T-helper 2 cell (primary cell): ENCODE measurements at regions not wholly inside any gene's neighbourhood (a gene's known extent, or its start where the extent isn't known, plus 50 kb on each side); places are given as distances from the start of the nearest gene placed in this dataset.
"Not testable (repeated sequence)": the region's sequence is repeated elsewhere in the genome, so short reads cannot be mapped to it uniquely, and the experiment has no call there.

Source experiments
- DNase-seq, 5 experiments: peaks; one replicate each; pipeline versions ENCODE4 v3.0.0 to v3.0.0-alpha.2; 2012 to 2022

- no peak for DNase-seq
Measured at GRCh38 chr13:83825676-83826075, 56.6 kb downstream of the SLITRK1 start.

DNA sequence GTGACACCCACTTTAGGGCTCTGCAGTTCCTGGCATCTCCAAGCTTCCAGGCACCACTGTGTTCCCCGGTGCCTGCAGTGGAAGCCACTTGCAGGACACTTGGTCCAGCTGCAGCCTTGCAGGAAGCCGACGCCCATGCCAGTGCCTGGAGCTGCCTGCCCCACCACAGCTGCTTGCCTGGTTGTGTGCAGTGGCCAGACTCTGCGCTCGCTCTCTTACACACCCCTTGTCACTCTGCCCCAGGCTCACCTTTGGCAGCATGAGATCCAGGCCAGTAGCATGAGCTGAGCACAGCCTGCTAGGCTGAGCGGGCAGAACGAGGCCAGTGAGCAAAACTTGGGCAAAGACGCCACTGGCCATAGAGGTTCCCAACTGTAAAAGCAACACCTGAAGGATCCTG, 57.7 kb downstream of the SLITRK1 start:
- DNase-seq = no peak

- no peak for DNase-seq
Measured at GRCh38 chr13:83824120-83824519, 58.2 kb downstream of the SLITRK1 start.

- no peak for DNase-seq
Measured at GRCh38 chr13:83819611-83820010, 62.7 kb downstream of the SLITRK1 start.

GRCh38 chr13:83819156-83819555, 63.1 kb downstream of the SLITRK1 start:
- no peak for DNase-seq

DNA sequence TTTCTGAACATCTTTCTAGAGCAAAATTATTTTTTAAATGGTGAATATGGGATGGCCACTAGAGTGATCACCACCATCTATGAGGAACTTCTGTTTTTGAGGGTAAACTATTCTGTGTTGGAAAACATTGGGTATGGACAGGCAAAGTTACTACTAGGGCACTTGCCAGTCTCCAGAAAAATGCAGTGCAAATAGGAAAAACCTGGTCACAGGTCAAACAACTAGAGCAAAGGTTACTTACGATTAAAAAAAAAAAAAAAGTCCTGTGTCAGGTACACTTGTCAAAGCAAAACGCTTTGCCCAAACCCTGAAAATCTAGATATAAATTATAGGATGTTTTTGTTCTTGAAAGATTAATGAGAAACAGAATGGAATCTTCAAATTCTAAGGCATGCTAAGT, 66.2 kb downstream of the SLITRK1 start:
- no peak for DNase-seq

DNA sequence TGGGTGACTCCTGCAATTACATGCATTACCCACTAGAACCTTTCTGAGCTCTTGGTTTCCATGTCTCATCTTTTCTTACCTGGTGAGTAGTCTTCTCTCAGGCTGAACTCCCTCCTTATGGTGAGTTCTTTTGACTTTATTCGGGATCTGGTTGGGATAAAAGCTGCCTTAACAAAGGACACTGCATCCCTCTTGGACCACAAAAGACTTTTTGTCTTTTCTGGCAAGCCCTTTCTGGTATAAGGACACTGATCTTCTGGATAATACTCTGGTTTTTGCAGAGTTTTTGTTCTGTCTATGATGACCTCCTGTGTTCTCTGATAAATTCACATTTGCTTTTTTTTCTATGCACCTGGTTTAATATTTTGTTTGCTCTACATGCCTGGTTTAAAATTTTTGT, 66.7 kb downstream of the SLITRK1 start:
- no peak for DNase-seq

GRCh38 chr13:83810136-83810535, 72.1 kb downstream of the SLITRK1 start:
- DNase-seq = no peak

DNA sequence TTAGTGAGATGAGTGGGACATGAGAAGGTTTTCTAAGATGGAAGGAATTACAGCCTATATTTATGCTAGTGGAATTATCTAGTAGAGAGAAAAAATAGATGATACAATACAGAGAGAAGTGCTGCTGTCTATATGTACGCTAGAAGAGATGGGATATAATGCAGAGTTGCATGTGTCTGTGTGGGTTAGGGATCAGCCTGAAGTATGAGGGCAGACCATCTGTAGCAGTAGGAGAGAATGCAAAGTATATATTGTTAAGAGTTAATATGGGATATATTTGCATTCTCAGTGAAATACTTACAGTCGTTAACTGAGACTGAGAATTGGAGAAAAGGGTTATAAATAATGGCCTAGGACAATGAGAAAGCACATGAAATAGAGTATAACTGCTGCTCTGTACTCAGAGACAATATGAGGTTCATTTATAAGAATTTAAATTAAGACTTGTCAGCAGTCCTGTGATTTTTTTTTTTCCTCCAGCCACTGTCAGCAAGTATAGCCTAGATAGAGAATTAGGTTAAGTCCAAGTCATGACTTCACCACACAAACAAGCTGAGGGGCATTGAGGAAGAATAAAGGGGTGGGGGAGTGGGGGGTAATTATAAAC, 77.8 kb downstream of the SLITRK1 start:
- no peak for DNase-seq

DNA sequence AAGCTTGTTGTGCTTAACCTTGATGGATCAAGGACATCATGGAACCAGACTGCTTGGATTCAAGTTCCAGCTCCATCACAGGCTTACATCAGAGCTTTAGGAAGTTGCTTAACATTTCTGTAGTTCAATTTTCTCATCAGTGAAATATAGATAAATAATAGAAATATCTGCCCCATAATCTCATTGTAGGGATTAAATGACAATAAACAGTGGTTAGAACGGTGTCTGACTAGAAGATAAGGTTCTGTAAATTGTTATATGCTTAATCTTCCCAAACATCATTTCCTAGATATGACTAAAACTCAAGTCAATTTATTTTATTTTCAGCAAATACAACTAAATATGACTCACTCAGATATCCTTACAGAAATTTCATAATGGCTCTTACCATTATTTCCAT, 83.5 kb downstream of the SLITRK1 start:
- DNase-seq = no peak

DNA sequence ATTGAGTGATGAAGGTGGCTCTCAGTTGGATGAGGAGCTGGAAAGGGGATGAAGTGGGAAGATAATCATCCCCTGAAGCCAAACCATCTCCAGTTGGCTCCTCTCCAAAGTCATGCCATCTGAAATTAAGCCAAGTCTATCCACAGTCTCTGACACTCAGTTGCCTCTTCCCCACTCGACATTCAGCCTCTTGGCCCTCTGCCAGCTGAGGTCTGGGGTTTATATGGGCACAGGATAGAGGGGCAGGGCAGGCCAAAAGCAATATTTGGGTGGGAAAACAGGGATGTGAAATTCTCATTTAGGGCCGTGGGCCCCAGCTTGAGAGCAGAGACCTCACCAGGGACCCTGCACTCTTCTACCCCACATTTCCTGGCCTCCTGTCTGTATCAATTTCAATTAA, 85.9 kb downstream of the SLITRK1 start:
- DNase-seq = no peak

DNA sequence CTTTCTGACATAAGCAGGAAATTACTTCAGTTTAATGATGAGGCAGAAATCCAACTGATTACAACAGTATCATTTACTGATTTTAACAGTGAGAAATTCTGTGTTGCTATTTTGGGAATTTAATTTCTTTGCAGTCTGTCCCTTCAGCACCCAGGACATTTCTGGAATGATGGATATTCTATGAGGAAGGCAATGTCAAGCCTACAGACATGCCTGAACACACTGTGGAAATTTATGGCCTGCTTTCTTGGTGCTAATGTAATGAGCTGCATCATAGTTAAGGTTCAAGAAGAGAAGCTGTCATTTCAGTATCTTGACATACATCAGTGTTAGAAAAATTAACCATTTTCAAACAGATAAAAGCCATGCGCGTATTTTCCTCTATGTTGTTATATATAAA, 87.7 kb downstream of the SLITRK1 start:
- no peak for DNase-seq

DNA sequence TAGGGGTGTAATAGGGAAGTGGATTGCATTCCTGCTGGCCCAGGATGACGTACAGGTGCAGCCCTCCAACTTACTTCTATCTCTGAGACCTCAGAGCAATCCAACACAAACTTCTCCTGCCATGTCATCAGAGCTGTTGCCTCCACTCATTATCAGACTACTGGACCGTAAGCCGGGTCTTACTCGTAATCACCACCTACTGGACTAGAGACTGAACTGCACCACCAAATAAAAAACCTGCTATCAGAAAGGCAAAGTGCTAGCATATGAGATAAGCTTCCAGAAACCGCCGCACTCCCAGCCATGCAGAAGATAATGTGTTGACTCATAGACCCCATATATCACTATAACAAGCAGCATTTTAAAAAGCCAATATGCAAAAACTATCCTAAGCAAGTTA, 102.0 kb downstream of the SLITRK1 start:
- DNase-seq = peak in 1 of 5 experiments; percentile 2

GRCh38 chr13:83773961-83774360, 108.3 kb downstream of the SLITRK1 start:
- no peak for DNase-seq

GRCh38 chr13:83765796-83766195, 116.5 kb downstream of the SLITRK1 start:
- no peak for DNase-seq

DNA sequence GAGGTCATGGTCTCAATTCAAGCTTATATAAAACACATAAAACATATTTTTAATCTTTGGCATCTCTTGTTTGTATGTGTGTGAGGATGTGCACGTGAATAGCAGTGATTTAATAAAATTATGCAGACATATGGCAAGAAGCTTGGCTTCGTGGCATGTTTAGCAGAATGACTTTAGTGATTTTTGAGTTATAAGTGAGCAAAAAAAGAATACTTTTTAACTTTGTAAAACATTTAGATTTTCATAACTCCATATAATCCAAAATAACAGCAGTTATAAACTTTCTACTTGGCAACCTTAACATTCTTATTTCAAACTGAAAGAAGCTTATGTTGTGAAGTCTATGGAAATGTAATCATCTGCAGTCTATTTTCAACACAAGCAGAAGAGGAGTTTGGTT, 120.6 kb downstream of the SLITRK1 start:
- DNase-seq = no peak

GRCh38 chr13:83755210-83755609, 127.1 kb downstream of the SLITRK1 start:
- DNase-seq = not testable (repeated sequence)

GRCh38 chr13:83753912-83754624, 128.2 kb downstream of the SLITRK1 start:
- DNase-seq = no peak

GRCh38 chr13:83752141-83752540, 130.1 kb downstream of the SLITRK1 start:
- DNase-seq = no peak

DNA sequence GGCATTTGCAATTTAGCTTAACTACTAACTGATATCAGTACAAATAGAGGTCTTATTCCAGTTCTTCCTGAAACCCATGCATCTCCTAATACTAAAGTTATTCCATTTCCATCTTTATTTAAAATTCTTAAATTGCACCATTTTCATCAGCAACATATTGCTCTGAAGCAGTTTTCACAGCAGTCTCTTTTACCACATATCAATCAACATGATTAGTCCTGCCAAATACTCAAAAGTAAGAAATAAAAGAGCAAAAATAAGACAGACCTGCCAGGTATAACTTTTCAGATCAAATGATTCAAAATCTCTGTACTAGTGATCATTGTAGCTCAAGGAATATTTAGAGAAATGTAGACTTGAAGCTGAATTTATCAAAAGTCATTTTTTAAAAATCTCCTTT, 141.7 kb downstream of the SLITRK1 start:
- DNase-seq = no peak

GRCh38 chr13:83738407-83738806, 143.9 kb downstream of the SLITRK1 start:
- no peak for DNase-seq

DNA sequence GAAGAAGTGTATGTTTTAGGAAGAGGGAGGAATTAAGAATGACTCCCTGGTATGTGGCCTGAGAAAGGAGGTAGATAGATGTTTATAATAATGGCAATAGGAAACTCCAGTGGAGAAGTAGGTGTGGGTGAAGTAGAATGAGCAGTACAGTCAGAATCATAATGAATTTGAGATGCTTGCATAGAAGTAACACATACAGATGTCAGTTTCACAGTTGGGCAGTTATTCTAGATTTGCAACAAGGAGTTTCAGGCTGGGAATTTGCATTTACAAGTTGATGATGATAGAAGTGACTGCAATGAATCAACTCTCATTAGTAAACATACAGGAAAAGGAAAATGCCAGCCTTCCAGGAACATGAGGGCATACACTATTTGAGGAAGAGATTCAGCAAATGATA, 149.0 kb downstream of the SLITRK1 start:
- no peak for DNase-seq

- DNase-seq = no peak
Measured at GRCh38 chr13:83732755-83733154, 149.5 kb downstream of the SLITRK1 start.

- DNase-seq = no peak
Measured at GRCh38 chr13:83731113-83731512, 151.2 kb downstream of the SLITRK1 start.

DNA sequence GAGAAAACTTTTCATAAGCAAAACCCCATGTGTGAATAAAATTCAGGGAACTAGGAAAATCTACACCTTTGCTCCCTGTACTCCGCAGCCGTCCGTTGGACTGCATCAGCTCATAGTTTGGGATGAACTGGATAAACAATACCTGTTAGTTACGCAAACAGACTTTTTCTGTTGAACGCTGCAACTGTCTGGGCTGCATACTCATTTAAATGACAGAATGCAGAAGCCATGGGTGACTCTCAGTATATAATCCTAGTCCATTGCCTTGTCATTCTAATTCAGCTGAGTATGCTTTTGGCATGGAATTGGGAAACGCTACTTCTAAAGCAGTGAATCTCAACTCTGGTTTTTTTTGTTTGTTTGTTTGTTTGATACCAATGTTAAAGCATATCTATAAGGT, 151.6 kb downstream of the SLITRK1 start:
- DNase-seq = no peak
